Skeletal muscle tissue (tissue), 3 donors: ENCODE measurements at regions not wholly inside any gene's neighbourhood (a gene's known extent, or its start where the extent isn't known, plus 50 kb on each side); places are given as distances from the start of the nearest gene placed in this dataset.
A peak's percentile ranks its signal among the peaks of the same experiment; 100 is the strongest.
"Not testable (repeated sequence)": the region's sequence is repeated elsewhere in the genome, so short reads cannot be mapped to it uniquely, and the experiment has no call there.

Experiments
- H3K27ac ChIP-seq: one replicate; pipeline ENCODE4 v1.7.0; 2013; ENCODE audit warnings: mild to moderate bottlenecking, low read depth, low read length, inconsistent platforms
- H3K27me3 ChIP-seq, 3 donors: one replicate each; pipeline ENCODE4 v1.7.0; 2013; ENCODE audit warnings: low read length in 3 of 3; ENCODE audit not compliant: control insufficient read depth in 3 of 3, insufficient read depth in 3 of 3
- H3K36me3 ChIP-seq, 3 donors: one replicate each; pipeline ENCODE4 v1.7.0; 2013; ENCODE audit warnings: low read length in 3 of 3; ENCODE audit not compliant: control insufficient read depth in 3 of 3, insufficient read depth in 3 of 3
- H3K4me1 ChIP-seq, 3 donors: one replicate each; pipeline ENCODE4 v1.7.0; 2013; ENCODE audit warnings: low read length in 3 of 3, mild to moderate bottlenecking in 3 of 3; ENCODE audit not compliant: control insufficient read depth in 3 of 3, insufficient read depth in 3 of 3
- H3K4me3 ChIP-seq, 3 donors: one replicate each; pipeline ENCODE4 v1.7.0; 2013; ENCODE audit warnings: low read length in 3 of 3
- H3K9ac ChIP-seq, 3 donors: one replicate each; pipeline ENCODE4 v1.7.0; 2013; ENCODE audit warnings: low read length in 3 of 3, mild to moderate bottlenecking in 3 of 3, moderate library complexity in 2 of 3, low read depth in 1 of 3
- H3K9me3 ChIP-seq, 3 donors: one replicate each; pipeline ENCODE4 v1.7.0; 2013; ENCODE audit warnings: low read length in 3 of 3; ENCODE audit not compliant: control insufficient read depth in 3 of 3
- donor health status: Osteomylitis.

DNA sequence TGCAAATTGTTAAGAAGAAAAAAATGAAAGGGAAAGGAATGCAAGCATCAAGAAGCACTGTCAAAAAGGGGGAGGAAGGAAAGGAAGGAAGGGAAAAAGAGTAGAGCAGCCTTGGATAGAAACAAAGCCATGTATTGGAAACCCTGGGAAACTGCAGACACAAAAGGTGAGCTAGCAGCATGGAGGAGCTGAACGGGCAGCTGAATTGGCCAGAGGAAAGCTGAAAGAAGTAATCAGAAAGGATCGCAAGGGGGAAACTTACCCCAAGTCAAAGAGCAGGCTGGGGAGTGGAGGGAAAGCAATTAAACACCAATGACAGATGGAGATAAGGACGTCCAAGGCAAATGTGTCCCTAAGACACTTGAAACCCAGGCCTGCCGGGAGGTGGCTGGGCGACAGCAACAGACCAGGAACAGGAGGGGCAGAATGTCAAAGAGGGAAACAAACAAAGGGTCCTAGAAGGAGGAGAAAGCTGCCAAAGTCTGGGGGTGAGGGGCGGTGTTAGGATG is 93.8 kb upstream of the SVIL start:
- Histone ChIP-seq H3K27me3 (no peaks in the 10 kb centered on the region), H3K9me3 (no peaks in the 10 kb centered on the region), H3K4me1 (peaks cover 32 to 46% (median 32%) of the 10 kb centered on the region in 3 donors), H3K36me3 (no peaks in the 10 kb centered on the region), H3K4me3 (no peak overlapping the region), H3K9ac (peak overlapping the region in 1 of 3 donors; percentile 41), H3K27ac (no peak overlapping the region)

DNA sequence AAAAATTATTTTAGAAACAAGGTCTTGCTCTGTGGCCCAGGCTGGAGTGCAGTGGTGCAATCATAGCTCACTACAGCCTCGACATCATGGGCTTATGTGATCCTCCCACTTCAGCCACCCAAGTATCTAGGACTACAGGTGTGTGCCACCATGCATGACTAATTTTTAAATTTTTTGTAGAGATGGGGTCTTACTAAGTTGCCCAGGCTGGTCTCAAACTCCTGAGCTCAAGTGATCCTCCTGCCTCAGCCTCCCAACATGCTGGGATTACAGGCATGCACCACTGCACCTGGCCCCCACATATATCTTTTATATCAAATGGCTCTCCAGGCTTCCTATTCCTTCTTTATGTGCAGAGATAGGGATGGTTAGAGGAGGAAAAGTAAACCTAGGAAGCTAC is 91.2 kb upstream of the SVIL start:
- not testable (repeated sequence) for H3K27ac ChIP-seq

DNA sequence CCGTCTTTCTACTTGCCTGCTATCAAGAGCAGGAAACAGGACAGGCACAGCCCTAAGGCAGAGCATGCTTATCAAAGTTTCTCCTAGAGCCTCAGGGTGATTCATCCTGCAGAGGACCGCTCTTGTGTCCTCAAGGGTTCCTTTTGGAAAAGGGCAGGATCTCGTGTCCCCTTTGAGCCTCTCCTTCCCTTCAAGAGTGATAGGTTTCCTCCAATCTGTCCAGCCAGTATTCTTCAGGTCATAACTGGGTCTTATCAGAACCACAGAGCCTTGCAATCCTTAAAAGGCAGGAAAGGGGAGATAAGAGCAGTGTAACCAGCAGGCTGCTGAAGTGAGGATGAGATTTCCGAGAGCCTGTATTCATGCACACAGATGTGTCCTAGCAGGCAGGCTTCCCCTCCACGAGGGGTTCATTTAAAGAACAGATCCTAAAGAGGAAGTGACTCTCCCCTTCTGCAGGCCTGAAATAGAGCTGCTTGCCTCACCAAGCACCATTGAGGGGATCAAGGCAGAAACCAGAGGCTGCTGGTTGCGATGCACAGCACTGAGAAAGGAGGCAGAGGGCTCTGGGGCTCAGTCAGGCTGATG is 90.5 kb upstream of the SVIL start:
- Histone ChIP-seq H3K4me1 (peaks cover 11 to 26% (median 22%) of the 10 kb centered on the region in 3 donors), H3K36me3 (no peaks in the 10 kb centered on the region), H3K9ac (no peak overlapping the region), H3K27me3 (no peaks in the 10 kb centered on the region), H3K9me3 (no peaks in the 10 kb centered on the region), H3K4me3 (no peak overlapping the region), H3K27ac (no peak overlapping the region)

More for the DNA sequence above, 91.2 kb upstream of the SVIL start:
- not testable (repeated sequence) for H3K27me3 ChIP-seq, H3K36me3 ChIP-seq, H3K9me3 ChIP-seq, H3K9ac ChIP-seq, H3K4me3 ChIP-seq
- peaks cover 15 to 31% (median 22%) of the 10 kb centered on the region in 3 donors for H3K4me1 ChIP-seq

DNA sequence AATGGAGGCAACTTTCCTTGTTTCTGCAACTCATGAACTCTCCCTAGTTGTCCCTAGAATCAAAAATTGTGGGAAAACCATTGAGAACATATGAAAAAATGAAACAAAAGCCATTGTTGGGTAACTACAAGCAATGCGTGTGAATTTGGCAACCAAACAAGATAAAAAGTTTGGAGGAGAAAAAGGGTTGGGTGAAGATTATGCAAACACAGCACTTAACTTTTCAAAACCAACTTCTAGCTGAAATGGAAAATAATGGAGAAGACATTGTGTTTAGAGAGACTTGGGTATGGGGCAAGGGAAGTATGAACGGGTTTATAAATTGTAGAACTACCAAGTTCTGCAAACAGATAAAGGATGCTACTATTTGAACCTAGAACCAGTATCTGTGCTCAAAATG is 89.0 kb upstream of the SVIL start:
- Histone ChIP-seq H3K4me3 (no peak overlapping the region), H3K27ac (no peak overlapping the region), H3K4me1 (peaks cover 12 to 25% (median 17%) of the 10 kb centered on the region in 3 donors), H3K36me3 (no peaks in the 10 kb centered on the region), H3K9ac (no peak overlapping the region), H3K27me3 (no peaks in the 10 kb centered on the region), H3K9me3 (peaks cover 0 to 4% (median 0%) of the 10 kb centered on the region in 3 donors)

DNA sequence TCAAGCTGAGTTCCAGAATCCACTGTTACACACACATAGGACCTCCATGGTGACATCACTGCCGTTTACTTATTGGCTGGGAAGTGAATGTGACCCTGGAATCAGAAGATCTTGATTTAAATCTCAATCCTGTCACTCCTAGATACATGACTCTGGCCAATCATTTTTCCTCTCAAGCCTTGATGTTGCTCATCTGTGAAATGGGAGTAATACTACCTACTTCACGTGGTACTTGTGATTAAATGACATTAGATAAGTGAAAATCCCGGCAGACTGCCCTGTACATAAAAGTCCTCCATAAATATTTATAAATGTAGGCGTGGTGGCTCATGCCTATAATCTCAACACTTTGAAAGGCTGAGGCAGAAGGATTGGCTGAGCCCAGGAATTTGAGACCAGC is 88.0 kb upstream of the SVIL start:
- peaks cover 0 to 4% (median 0%) of the 10 kb centered on the region in 3 donors for H3K9me3 ChIP-seq
- H3K36me3 ChIP-seq: no peaks in the 10 kb centered on the region
- H3K27me3 ChIP-seq: no peaks in the 10 kb centered on the region
- H3K9ac ChIP-seq: no peak overlapping the region
- H3K4me1 ChIP-seq: peaks cover 10 to 24% (median 12%) of the 10 kb centered on the region in 3 donors
- no peak overlapping the region for H3K4me3 ChIP-seq
- H3K27ac ChIP-seq: no peak overlapping the region

DNA sequence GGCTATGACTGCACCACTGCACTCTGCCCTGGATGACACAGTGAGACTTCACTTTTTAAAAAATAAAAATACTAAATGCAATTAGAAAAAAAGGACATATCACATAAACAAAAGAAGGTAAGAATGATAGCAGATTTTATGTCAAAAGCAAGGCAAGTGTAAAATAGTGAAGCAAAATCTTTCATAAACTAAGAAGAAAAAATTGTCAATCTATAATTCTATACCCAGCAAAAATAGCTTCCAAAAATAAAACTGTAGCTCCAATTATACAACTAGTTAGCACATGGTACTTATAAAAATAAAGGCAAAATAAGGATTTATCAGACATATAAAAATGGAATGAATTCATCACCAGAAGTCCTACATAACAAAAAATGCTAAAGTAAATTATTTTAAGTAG is 85.4 kb upstream of the SVIL start:
- Histone ChIP-seq H3K4me1 (peaks cover 5 to 16% (median 7%) of the 10 kb centered on the region in 3 donors), H3K27ac (no peak overlapping the region), H3K27me3 (no peaks in the 10 kb centered on the region), H3K9me3 (peaks cover 0 to 4% (median 0%) of the 10 kb centered on the region in 3 donors), H3K4me3 (no peak overlapping the region), H3K36me3 (no peaks in the 10 kb centered on the region), H3K9ac (no peak overlapping the region)

DNA sequence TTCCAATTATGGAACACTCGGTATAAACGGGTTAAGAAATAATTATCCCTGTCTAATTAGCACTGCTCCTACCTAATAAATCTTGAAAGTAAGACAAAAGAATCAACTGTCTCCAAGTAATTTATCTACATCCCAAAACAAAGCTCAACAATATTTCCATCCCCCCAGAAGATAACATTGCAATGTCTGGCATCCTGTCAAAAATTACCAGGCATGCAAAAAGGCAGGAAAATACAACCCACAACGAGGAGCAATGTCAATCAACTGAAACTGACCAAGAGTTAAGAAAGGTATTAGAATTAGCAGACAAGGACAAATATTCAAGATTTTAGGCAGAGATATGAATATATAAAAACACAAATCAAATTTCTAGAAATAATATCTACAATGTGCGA is 84.5 kb upstream of the SVIL start:
- Histone ChIP-seq H3K27ac (peak overlapping the region; percentile 43), H3K4me3 (no peak overlapping the region), H3K36me3 (no peaks in the 10 kb centered on the region), H3K9ac (no peak overlapping the region), H3K9me3 (peaks cover 0 to 4% (median 0%) of the 10 kb centered on the region in 3 donors), H3K27me3 (no peaks in the 10 kb centered on the region), H3K4me1 (peaks cover 3 to 22% (median 4%) of the 10 kb centered on the region in 3 donors)

DNA sequence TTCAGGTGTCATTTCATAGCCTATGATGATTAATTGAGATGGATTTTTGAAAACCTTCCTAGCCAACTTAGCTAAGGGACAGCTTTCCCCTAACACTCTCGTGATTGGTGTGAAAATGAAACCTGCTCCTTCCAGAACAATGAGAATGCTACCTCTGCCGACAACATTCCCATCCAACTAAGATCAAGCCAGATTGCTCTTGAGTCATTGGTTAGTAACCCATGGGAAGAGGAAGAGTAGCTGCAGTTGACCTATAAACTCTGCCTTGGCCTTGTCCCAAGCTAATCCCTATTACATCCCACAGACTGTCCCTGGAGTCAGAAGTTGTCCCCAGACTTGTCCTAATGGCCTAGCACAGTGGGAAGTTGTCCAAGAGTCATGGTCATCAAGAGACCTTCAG is 80.5 kb upstream of the SVIL start:
- no peaks in the 10 kb centered on the region for H3K27me3 ChIP-seq
- no peak overlapping the region for H3K27ac ChIP-seq

DNA sequence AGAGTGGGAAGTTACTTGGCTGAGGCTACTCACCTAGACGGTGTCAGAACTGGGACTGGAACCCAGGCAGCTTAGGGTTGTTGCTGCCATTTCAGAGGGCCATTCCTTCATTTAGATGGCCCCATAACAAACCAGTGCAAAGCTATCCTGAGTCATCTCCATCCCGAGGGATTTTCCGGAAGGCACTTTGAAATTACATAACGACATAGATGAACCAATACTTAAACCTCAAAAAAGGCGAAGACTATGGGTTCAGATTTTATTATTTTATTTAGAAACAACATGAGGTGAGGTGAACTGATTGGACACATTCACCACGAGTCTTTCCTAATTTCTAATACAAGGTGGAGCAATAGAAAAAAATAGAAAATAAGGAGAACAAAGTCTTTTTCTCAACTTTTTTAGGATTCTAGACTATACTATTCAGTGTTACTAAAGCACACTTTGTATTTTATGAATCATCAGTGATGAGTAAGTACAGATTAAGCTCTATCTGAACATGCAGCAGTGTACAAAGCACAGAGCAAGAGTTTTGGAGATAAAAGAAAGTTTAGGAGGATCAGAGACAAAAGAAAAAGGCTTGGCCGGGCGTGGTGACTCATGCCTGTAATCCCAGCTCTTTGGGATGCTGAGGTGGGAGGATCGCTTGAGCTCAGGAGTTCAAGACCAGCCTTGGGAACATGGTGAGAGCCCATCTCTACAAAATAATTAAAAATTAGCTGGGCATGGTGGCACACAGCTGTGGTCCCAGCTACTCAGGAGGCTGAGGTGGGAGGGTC is 79.5 kb upstream of the SVIL start:
- Histone ChIP-seq H3K36me3 (no peaks in the 10 kb centered on the region), H3K27ac (no peak overlapping the region), H3K27me3 (no peaks in the 10 kb centered on the region), H3K4me3 (no peak overlapping the region), H3K4me1 (peaks cover 7 to 34% (median 11%) of the 10 kb centered on the region in 3 donors), H3K9me3 (no peaks in the 10 kb centered on the region), H3K9ac (no peak overlapping the region)

More for the DNA sequence above, 80.5 kb upstream of the SVIL start:
- H3K4me3 ChIP-seq: no peak overlapping the region
- H3K36me3 ChIP-seq: no peaks in the 10 kb centered on the region
- H3K9ac ChIP-seq: no peak overlapping the region
- peaks cover 7 to 31% (median 12%) of the 10 kb centered on the region in 3 donors for H3K4me1 ChIP-seq
- peaks cover 0 to 4% (median 0%) of the 10 kb centered on the region in 3 donors for H3K9me3 ChIP-seq

DNA sequence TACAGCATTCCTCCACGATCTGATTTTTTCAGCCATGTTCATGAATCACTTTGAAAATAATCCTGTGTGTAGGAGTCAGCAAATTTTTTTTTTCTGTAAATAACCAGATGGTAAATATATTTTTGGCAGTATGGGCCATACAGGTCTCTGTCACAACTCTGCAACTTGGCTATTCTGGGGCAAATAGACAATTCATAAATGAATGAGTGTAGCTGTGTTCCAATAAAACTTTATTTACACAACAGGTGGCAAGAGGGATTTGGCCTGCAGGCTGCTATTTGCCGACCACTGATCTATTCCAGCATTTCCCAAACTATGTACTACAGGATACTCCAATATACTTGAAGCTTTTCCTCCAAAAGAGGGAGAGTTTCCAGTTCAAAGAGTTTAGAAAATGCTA is 78.7 kb upstream of the SVIL start:
- Histone ChIP-seq H3K4me1 (peaks cover 7 to 26% (median 7%) of the 10 kb centered on the region in 3 donors), H3K27ac (no peak overlapping the region), H3K36me3 (no peaks in the 10 kb centered on the region), H3K9ac (no peak overlapping the region), H3K27me3 (no peaks in the 10 kb centered on the region), H3K9me3 (no peaks in the 10 kb centered on the region), H3K4me3 (no peak overlapping the region)
